ENCODE measurements at regions not wholly inside any gene's neighbourhood (a gene's known extent, or its start where the extent isn't known, plus 50 kb on each side); places are given as distances from the start of the nearest gene placed in this dataset.

DNA sequence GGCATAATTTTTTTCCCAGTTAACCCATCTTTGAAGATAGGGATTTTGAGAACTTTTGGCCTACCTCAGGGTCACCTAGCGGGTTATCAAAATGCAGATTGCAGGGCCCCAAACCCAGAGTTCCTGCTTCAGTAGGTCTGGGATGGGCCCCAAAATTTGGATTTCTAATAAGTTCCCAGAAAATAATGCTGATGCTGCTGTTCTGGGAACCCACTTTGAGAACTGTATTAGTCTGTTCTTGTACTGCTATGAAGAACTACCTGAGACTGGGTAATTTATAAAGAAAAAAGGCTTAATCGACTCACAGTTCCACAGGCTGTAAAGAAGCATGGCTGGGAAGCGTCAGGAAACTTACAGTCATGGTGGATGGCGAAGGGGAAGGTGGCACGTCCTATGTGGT is 182.2 kb upstream of the DMRT1 start:
- H3K79me2 ChIP-seq (ENCODE audit: insufficient read depth, low read length), result no peaks in the 10 kb centered on the region
- H4K20me1 ChIP-seq (ENCODE audit: insufficient read depth, low read length), result no peaks in the 10 kb centered on the region
- H2AFZ ChIP-seq (ENCODE audit: low read length), result no peak overlapping the region
- peaks cover 18% of the 10 kb centered on the region for H3K4me1 ChIP-seq (ENCODE audit: insufficient read depth, low read length)
- ATAC-seq (no peak), DNase-seq (ENCODE audit: low spot score) (no peak), FAIRE-seq (no peak)
- H3K36me3 ChIP-seq (replicated peaks in 1 of 2; ENCODE audit: control insufficient read depth in 1 of 2, insufficient read depth in 2 of 2, low read length in 2 of 2), result no peaks in the 10 kb centered on the region
- CTCF ChIA-PET (ENCODE audit: low intra/inter-chr PET ratio, low total read pairs), result no interaction called here
- in situ Hi-C loops (cut with HindIII; ENCODE audit: extremely low pct_ligation_motif_present, low pct_unique_long_range_greater_than_20kb) (no loop called here), intact Hi-C loops (cut with micrococcal nuclease; ENCODE audit: unreplicated experiment) (no loop called here)
- no peaks in the 10 kb centered on the region for H3K27me3 ChIP-seq (ENCODE audit: control insufficient read depth in 1 of 2, insufficient read depth in 2 of 2, low read length in 2 of 2)
- 93% methylated on average over 5 of the region's 5 CpGs for WGBS (ENCODE audit: low lambda C conversion rate)
- no TSS peak for BruUV-seq (replicated peaks)
- no peak overlapping the region for H3K9ac ChIP-seq (ENCODE audit: insufficient read depth, low read depth, low read length)
- TF ChIP-seq MAFF (IDR thresholded peaks at IDR 0.05; ENCODE audit: low read depth, low read length) (peak; percentile 59), ERF (CRISPR knock-in tag; IDR thresholded peaks at IDR 0.05) (no peak), RFXANK (CRISPR knock-in tag; IDR thresholded peaks at IDR 0.05) (no peak), MAFK (conservative IDR thresholded peaks at IDR 0.05 in 1 of 2, IDR thresholded peaks at IDR 0.05 in 1 of 2; ENCODE audit: low read length in 2 of 2) (peak; percentile 37 to 74; a peak in 3 of 4 replicates)
- H3K27ac ChIP-seq (ENCODE audit: extremely low read length, insufficient read depth, low read length), result no peak overlapping the region
- no peaks in the 10 kb centered on the region for H3K9me3 ChIP-seq (ENCODE audit: low read length)
- H3K4me3 ChIP-seq (replicated peaks in 1 of 3; ENCODE audit: insufficient read depth in 1 of 3, low read depth in 2 of 3, low read length in 3 of 3), result no peak overlapping the region
- H3K4me2 ChIP-seq (ENCODE audit: low read depth, low read length), result no peak overlapping the region
- POLR2A ChIA-PET, result no interaction called here

DNA sequence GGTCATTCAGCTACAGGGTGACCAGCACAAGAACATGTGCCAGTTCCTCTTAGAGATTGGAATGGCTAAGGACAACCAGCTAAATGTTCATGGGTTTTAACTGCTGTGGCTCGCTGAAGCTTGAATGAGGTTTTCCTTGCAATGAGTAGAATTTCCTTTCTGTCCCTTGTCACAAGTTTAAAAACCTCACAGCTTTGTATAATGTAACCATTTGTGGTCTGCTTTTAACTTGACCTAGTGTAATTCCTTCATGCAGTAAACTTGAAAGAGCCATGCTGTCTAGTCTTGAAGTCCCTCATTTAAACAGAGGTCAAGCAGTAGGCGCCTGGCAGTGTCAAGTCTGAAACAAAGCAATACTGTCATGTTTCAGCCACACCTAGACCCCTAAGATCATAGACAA is 181.3 kb upstream of the DMRT1 start:
- ATAC-seq (no peak), DNase-seq (ENCODE audit: low spot score) (no peak), FAIRE-seq (no peak)
- no peaks in the 10 kb centered on the region for H4K20me1 ChIP-seq (ENCODE audit: insufficient read depth, low read length)
- H3K27ac ChIP-seq (ENCODE audit: extremely low read length, insufficient read depth, low read length), result no peak overlapping the region
- H3K9ac ChIP-seq (ENCODE audit: insufficient read depth, low read depth, low read length), result no peak overlapping the region
- H3K4me3 ChIP-seq (replicated peaks in 1 of 3; ENCODE audit: insufficient read depth in 1 of 3, low read depth in 2 of 3, low read length in 3 of 3), result no peak overlapping the region
- in situ Hi-C loops (cut with HindIII; ENCODE audit: extremely low pct_ligation_motif_present, low pct_unique_long_range_greater_than_20kb) (no loop called here), intact Hi-C loops (cut with micrococcal nuclease; ENCODE audit: unreplicated experiment) (no loop called here)
- TF ChIP-seq ZNF317 (CRISPR knock-in tag; IDR thresholded peaks at IDR 0.05) (no peak), ZNF33A (CRISPR knock-in tag; IDR thresholded peaks at IDR 0.05; ENCODE audit: borderline replicate concordance) (no peak), ZBTB3 (CRISPR knock-in tag; IDR thresholded peaks at IDR 0.05; ENCODE audit: borderline replicate concordance, low read depth) (no peak)
- TF ChIP-seq, protein P1, sequence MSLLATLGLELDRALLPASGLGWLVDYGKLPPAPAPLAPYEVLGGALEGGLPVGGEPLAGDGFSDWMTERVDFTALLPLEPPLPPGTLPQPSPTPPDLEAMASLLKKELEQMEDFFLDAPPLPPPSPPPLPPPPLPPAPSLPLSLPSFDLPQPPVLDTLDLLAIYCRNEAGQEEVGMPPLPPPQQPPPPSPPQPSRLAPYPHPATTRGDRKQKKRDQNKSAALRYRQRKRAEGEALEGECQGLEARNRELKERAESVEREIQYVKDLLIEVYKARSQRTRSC (CRISPR knock-in tag; IDR thresholded peaks at IDR 0.05; ENCODE audit: low read depth), result no peak
- TF ChIP-seq, protein P2, sequence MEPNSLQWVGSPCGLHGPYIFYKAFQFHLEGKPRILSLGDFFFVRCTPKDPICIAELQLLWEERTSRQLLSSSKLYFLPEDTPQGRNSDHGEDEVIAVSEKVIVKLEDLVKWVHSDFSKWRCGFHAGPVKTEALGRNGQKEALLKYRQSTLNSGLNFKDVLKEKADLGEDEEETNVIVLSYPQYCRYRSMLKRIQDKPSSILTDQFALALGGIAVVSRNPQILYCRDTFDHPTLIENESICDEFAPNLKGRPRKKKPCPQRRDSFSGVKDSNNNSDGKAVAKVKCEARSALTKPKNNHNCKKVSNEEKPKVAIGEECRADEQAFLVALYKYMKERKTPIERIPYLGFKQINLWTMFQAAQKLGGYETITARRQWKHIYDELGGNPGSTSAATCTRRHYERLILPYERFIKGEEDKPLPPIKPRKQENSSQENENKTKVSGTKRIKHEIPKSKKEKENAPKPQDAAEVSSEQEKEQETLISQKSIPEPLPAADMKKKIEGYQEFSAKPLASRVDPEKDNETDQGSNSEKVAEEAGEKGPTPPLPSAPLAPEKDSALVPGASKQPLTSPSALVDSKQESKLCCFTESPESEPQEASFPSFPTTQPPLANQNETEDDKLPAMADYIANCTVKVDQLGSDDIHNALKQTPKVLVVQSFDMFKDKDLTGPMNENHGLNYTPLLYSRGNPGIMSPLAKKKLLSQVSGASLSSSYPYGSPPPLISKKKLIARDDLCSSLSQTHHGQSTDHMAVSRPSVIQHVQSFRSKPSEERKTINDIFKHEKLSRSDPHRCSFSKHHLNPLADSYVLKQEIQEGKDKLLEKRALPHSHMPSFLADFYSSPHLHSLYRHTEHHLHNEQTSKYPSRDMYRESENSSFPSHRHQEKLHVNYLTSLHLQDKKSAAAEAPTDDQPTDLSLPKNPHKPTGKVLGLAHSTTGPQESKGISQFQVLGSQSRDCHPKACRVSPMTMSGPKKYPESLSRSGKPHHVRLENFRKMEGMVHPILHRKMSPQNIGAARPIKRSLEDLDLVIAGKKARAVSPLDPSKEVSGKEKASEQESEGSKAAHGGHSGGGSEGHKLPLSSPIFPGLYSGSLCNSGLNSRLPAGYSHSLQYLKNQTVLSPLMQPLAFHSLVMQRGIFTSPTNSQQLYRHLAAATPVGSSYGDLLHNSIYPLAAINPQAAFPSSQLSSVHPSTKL (CRISPR knock-in tag; IDR thresholded peaks at IDR 0.05), result no peak
- no peak overlapping the region for H2AFZ ChIP-seq (ENCODE audit: low read length)
- 65% methylated on average over 2 of the region's 2 CpGs for WGBS (ENCODE audit: low lambda C conversion rate)
- ChIA-PET POLR2A (no interaction called here), CTCF (ENCODE audit: low intra/inter-chr PET ratio, low total read pairs) (no interaction called here)
- no peak overlapping the region for H3K4me2 ChIP-seq (ENCODE audit: low read depth, low read length)
- H3K9me3 ChIP-seq (ENCODE audit: low read length), result no peaks in the 10 kb centered on the region
- no peaks in the 10 kb centered on the region for H3K27me3 ChIP-seq (ENCODE audit: control insufficient read depth in 1 of 2, insufficient read depth in 2 of 2, low read length in 2 of 2)
- no peaks in the 10 kb centered on the region for H3K36me3 ChIP-seq (replicated peaks in 1 of 2; ENCODE audit: control insufficient read depth in 1 of 2, insufficient read depth in 2 of 2, low read length in 2 of 2)
- no TSS peak for BruUV-seq (replicated peaks)
- no peaks in the 10 kb centered on the region for H3K79me2 ChIP-seq (ENCODE audit: insufficient read depth, low read length)
- H3K4me1 ChIP-seq (ENCODE audit: insufficient read depth, low read length), result peaks cover 18% of the 10 kb centered on the region

All from HepG2 (cell line).